ENCODE measurements at regions not wholly inside any gene's neighbourhood (a gene's known extent, or its start where the extent isn't known, plus 50 kb on each side); places are given as distances from the start of the nearest gene placed in this dataset.
A peak's percentile ranks its signal among the peaks of the same experiment; 100 is the strongest.

- DNase-seq, result no peak
- H3K27me3 Mint-ChIP-seq (ENCODE audit: unreplicated experiment), result no peaks in the 10 kb centered on the region
- intact Hi-C loops (cut with micrococcal nuclease; ENCODE audit: unreplicated experiment), result no loop called here
- no peak overlapping the region for H3K4me3 Mint-ChIP-seq (ENCODE audit: low read depth, unreplicated experiment)
- no TSS peak for BruUV-seq (replicated peaks)
- peaks cover 17% of the 10 kb centered on the region for H3K4me1 Mint-ChIP-seq (ENCODE audit: low read depth, unreplicated experiment)
- H3K27ac Mint-ChIP-seq (ENCODE audit: unreplicated experiment), result no peak overlapping the region
- CTCF ChIA-PET, result interaction anchor here (1.6 kb wide), 1 partner anchor 84 kb away, joined by 3 read pairs; no protein-coding TSS in a partner anchor
- no peaks in the 10 kb centered on the region for H3K9me3 Mint-ChIP-seq (ENCODE audit: low read depth, unreplicated experiment)
- H3K36me3 Mint-ChIP-seq (ENCODE audit: insufficient read depth, unreplicated experiment), result no peaks in the 10 kb centered on the region
- TF ChIP-seq CTCF (IDR thresholded peaks at IDR 0.05; ENCODE audit: unreplicated experiment), result no peak
Observed at GRCh38 chr6:12394170-12394569, 104.0 kb downstream of the EDN1 start.

- no TSS peak for BruUV-seq (replicated peaks)
- CTCF ChIA-PET, result no interaction called here
- Mint-ChIP-seq H3K27me3 (ENCODE audit: unreplicated experiment) (no peaks in the 10 kb centered on the region), H3K27ac (ENCODE audit: unreplicated experiment) (peak overlapping the region; percentile 16), H3K4me3 (ENCODE audit: low read depth, unreplicated experiment) (no peak overlapping the region), H3K9me3 (ENCODE audit: low read depth, unreplicated experiment) (no peaks in the 10 kb centered on the region), H3K4me1 (ENCODE audit: low read depth, unreplicated experiment) (peaks cover 17% of the 10 kb centered on the region), H3K36me3 (ENCODE audit: insufficient read depth, unreplicated experiment) (no peaks in the 10 kb centered on the region)
- DNase-seq, result no peak
- no peak for TF ChIP-seq CTCF (IDR thresholded peaks at IDR 0.05; ENCODE audit: unreplicated experiment)
- intact Hi-C loops (cut with micrococcal nuclease; ENCODE audit: unreplicated experiment), result loop anchor here (2.0 kb wide), 1 partner anchor 207 kb away; no protein-coding TSS in a partner anchor
Observed at GRCh38 chr6:12395898-12396297, 105.7 kb downstream of the EDN1 start.

GRCh38 chr6:12401200-12401599, 111.0 kb downstream of the EDN1 start:
- peaks cover 2% of the 10 kb centered on the region for H3K4me1 Mint-ChIP-seq (ENCODE audit: low read depth, unreplicated experiment)
- intact Hi-C loops (cut with micrococcal nuclease; ENCODE audit: unreplicated experiment), result no loop called here
- no peak overlapping the region for H3K27ac Mint-ChIP-seq (ENCODE audit: unreplicated experiment)
- no peaks in the 10 kb centered on the region for H3K36me3 Mint-ChIP-seq (ENCODE audit: insufficient read depth, unreplicated experiment)
- no peak for TF ChIP-seq CTCF (IDR thresholded peaks at IDR 0.05; ENCODE audit: unreplicated experiment)
- DNase-seq, result no peak
- H3K4me3 Mint-ChIP-seq (ENCODE audit: low read depth, unreplicated experiment), result no peak overlapping the region
- H3K27me3 Mint-ChIP-seq (ENCODE audit: unreplicated experiment), result no peaks in the 10 kb centered on the region
- BruUV-seq (replicated peaks), result no TSS peak
- CTCF ChIA-PET, result no interaction called here
- H3K9me3 Mint-ChIP-seq (ENCODE audit: low read depth, unreplicated experiment), result no peaks in the 10 kb centered on the region

GRCh38 chr6:12403201-12403826, 113.2 kb downstream of the EDN1 start:
- no peaks in the 10 kb centered on the region for H3K27me3 Mint-ChIP-seq (ENCODE audit: unreplicated experiment)
- CTCF ChIA-PET, result no interaction called here
- H3K9me3 Mint-ChIP-seq (ENCODE audit: low read depth, unreplicated experiment), result no peaks in the 10 kb centered on the region
- H3K4me1 Mint-ChIP-seq (ENCODE audit: low read depth, unreplicated experiment), result no peaks in the 10 kb centered on the region
- no peaks in the 10 kb centered on the region for H3K36me3 Mint-ChIP-seq (ENCODE audit: insufficient read depth, unreplicated experiment)
- BruUV-seq (replicated peaks), result no TSS peak
- no peak for TF ChIP-seq CTCF (IDR thresholded peaks at IDR 0.05; ENCODE audit: unreplicated experiment)
- H3K4me3 Mint-ChIP-seq (ENCODE audit: low read depth, unreplicated experiment), result no peak overlapping the region
- H3K27ac Mint-ChIP-seq (ENCODE audit: unreplicated experiment), result no peak overlapping the region
- DNase-seq, result no peak
- intact Hi-C loops (cut with micrococcal nuclease; ENCODE audit: unreplicated experiment), result no loop called here

All from Calu3 (cell line).